ENCODE measurements at regions not wholly inside any gene's neighbourhood (a gene's known extent, or its start where the extent isn't known, plus 50 kb on each side); places are given as distances from the start of the nearest gene placed in this dataset.
"Not testable (repeated sequence)": the region's sequence is repeated elsewhere in the genome, so short reads cannot be mapped to it uniquely, and the experiment has no call there.

GRCh38 chr20:43388268-43389002 lies 69.3 kb upstream of the SRSF6 start:
- DNase-seq: peak; percentile 65 to 82
- no peak overlapping the region for H3K27ac ChIP-seq (ENCODE audit: low read depth in 1 of 2, low read length in 2 of 2)
- intact Hi-C loops (cut with DNase I): no loop called here
- peaks cover 0 to 2% of the 10 kb centered on the region in 2 donors for H3K27me3 ChIP-seq (ENCODE audit: control insufficient read depth in 1 of 2, insufficient read depth in 2 of 2, low read length in 1 of 2)
- H3K4me1 ChIP-seq (ENCODE audit: control insufficient read depth in 1 of 2, insufficient read depth in 2 of 2, low read length in 2 of 2): no peaks in the 10 kb centered on the region
- H3K4me3 ChIP-seq (ENCODE audit: low read length in 2 of 2): no peak overlapping the region
- ATAC-seq (ENCODE audit: low FRiP score): peak; percentile 59
- H3K36me3 ChIP-seq (ENCODE audit: control insufficient read depth in 1 of 2, insufficient read depth in 2 of 2, low read length in 1 of 2): no peaks in the 10 kb centered on the region
- WGBS, 2 donors: 56 to 62% methylated on average over 14 of the region's 14 CpGs
- peaks cover 3% of the 10 kb centered on the region for H3K9me3 ChIP-seq (ENCODE audit: control insufficient read depth, low read length)

DNA sequence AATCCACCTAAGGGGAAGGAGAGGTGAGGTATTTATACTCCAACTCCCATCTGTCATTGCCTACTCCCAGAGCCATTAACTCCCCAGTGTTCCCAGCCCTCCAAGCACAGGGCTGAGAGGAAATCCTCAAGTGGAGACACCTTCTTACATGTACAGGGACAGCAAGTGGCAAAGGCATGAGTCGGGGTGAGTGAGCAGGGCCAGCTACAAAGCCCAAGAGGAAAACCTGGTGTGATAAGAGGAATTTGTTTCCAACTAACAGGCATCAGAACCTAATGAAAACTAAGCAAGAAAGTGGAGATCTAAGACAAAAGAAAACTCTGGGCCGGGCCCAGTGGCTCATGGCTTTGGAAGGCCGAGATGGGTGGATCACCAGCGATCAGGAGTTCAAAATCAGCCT lies 70.0 kb upstream of the SRSF6 start:
- WGBS, 2 donors: 67 to 83% methylated on average over 4 of the region's 4 CpGs

GRCh38 chr20:43386878-43387277 lies 70.8 kb upstream of the SRSF6 start:
- 61% methylated on average over 4 of the region's 4 CpGs for WGBS, 2 donors
- DNase-seq: no peak
- no peak overlapping the region for H3K27ac ChIP-seq (ENCODE audit: low read depth in 1 of 2, low read length in 2 of 2)
- no peaks in the 10 kb centered on the region for H3K9me3 ChIP-seq (ENCODE audit: control insufficient read depth, low read length)
- no peak overlapping the region for H3K4me3 ChIP-seq (ENCODE audit: low read length in 2 of 2)
- no peaks in the 10 kb centered on the region for H3K27me3 ChIP-seq (ENCODE audit: control insufficient read depth in 1 of 2, insufficient read depth in 2 of 2, low read length in 1 of 2)
- no peaks in the 10 kb centered on the region for H3K4me1 ChIP-seq (ENCODE audit: control insufficient read depth in 1 of 2, insufficient read depth in 2 of 2, low read length in 2 of 2)
- intact Hi-C loops (cut with DNase I): no loop called here
- no peaks in the 10 kb centered on the region for H3K36me3 ChIP-seq (ENCODE audit: control insufficient read depth in 1 of 2, insufficient read depth in 2 of 2, low read length in 1 of 2)
- no peak for ATAC-seq (ENCODE audit: low FRiP score)

More for the DNA sequence above, 70.0 kb upstream of the SRSF6 start:
- Histone ChIP-seq H3K4me1 (ENCODE audit: control insufficient read depth in 1 of 2, insufficient read depth in 2 of 2, low read length in 2 of 2) (no peaks in the 10 kb centered on the region), H3K36me3 (ENCODE audit: control insufficient read depth in 1 of 2, insufficient read depth in 2 of 2, low read length in 1 of 2) (no peaks in the 10 kb centered on the region), H3K9me3 (ENCODE audit: control insufficient read depth, low read length) (no peaks in the 10 kb centered on the region), H3K4me3 (ENCODE audit: low read length in 2 of 2) (no peak overlapping the region), H3K27me3 (ENCODE audit: control insufficient read depth in 1 of 2, insufficient read depth in 2 of 2, low read length in 1 of 2) (no peaks in the 10 kb centered on the region), H3K27ac (ENCODE audit: low read depth in 1 of 2, low read length in 2 of 2) (no peak overlapping the region)
- DNase-seq (no peak), ATAC-seq (ENCODE audit: low FRiP score) (no peak)
- intact Hi-C loops (cut with DNase I): no loop called here

GRCh38 chr20:43385914-43386313 lies 71.8 kb upstream of the SRSF6 start:
- ATAC-seq (ENCODE audit: low FRiP score): no peak
- Histone ChIP-seq H3K27me3 (ENCODE audit: control insufficient read depth in 1 of 2, insufficient read depth in 2 of 2, low read length in 1 of 2) (no peaks in the 10 kb centered on the region), H3K9me3 (ENCODE audit: control insufficient read depth, low read length) (no peaks in the 10 kb centered on the region), H3K4me3 (ENCODE audit: low read length in 2 of 2) (no peak overlapping the region), H3K4me1 (ENCODE audit: control insufficient read depth in 1 of 2, insufficient read depth in 2 of 2, low read length in 2 of 2) (no peaks in the 10 kb centered on the region), H3K27ac (ENCODE audit: low read depth in 1 of 2, low read length in 2 of 2) (no peak overlapping the region), H3K36me3 (ENCODE audit: control insufficient read depth in 1 of 2, insufficient read depth in 2 of 2, low read length in 1 of 2) (no peaks in the 10 kb centered on the region)
- WGBS, 2 donors: 91 to 95% methylated on average over 4 of the region's 4 CpGs
- intact Hi-C loops (cut with DNase I): no loop called here
- DNase-seq: no peak

DNA sequence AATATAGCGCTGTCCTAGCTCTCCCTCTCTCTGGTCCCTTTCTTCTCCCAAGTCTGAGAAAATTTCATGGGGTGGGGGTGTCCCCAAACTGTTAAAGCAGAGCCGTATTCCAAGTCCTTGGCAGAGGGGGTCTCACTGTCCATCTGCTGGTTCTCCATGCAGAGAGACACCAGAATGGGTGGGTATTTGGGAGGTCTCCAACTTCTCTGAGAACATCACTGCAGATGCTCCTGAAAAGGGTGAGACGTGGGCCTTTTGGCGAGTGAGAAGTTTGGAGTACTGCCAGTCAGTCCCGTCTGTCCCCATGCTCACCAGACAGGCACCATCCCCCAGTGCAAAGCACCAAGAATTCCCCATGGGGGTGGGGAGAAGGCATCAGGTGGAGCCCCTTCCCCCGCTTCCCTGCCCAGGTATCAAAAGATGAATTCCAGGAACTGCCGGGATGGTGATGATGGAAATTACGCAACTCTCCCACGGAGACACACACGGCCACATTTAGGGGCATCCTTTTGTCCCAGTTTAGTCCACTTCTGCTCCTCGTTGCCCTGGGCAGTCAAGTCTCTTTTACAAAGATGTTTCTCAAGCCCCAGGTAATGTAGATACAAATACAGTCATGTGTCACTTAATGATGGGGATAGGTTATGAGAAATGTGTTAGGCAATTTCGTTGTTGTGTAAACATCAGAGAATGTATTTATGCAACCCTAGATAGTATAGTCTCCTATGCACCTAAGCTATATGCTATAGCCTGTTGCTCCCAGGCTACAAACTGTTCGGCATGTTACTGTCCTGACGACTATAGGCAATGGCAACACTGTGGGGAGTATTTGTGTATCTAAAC lies 73.4 kb upstream of the SRSF6 start:
- Histone ChIP-seq H3K9me3 (ENCODE audit: control insufficient read depth, low read length) (no peaks in the 10 kb centered on the region), H3K4me3 (ENCODE audit: low read length in 2 of 2) (no peak overlapping the region), H3K27me3 (ENCODE audit: control insufficient read depth in 1 of 2, insufficient read depth in 2 of 2, low read length in 1 of 2) (no peaks in the 10 kb centered on the region), H3K4me1 (ENCODE audit: control insufficient read depth in 1 of 2, insufficient read depth in 2 of 2, low read length in 2 of 2) (no peaks in the 10 kb centered on the region), H3K27ac (ENCODE audit: low read depth in 1 of 2, low read length in 2 of 2) (no peak overlapping the region), H3K36me3 (ENCODE audit: control insufficient read depth in 1 of 2, insufficient read depth in 2 of 2, low read length in 1 of 2) (no peaks in the 10 kb centered on the region)
- no peak for DNase-seq
- no peak for ATAC-seq (ENCODE audit: low FRiP score)
- intact Hi-C loops (cut with DNase I): no loop called here
- WGBS, 2 donors: 72 to 73% methylated on average over 14 of the region's 14 CpGs

DNA sequence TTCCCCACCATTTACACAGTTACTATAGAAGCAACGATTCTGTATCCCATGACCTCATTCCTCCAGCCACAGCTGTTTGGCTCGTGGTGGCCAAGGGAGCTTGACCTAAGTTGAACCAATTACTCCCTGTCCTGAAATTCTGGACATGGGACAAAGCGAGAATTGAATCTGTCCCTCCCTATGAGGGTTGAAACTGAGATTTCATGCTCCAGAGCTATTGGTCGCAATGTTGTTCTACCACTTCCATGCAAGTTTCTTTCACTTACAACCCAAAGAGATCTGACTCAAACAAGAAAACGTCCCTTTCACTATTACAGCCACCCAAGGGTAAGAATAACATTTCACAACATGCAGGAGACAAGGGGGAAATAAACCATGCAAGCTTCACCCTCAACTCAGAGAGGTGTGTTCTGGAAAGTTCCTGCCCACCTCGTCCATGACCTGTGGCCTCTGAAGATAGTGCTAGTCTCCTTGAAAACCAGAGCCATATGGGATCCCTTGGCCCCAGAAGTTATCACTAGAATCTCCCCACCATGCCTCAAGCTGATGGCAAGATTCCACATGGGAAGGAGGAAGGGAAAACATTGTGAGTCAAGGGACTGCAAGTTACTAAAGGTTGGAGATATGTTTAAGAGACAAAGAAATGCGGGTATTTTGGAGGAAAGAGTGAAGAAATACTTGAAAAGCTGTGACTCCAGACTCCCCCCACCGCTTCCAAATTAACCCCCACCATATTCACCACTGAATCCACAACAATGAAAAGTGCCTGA lies 74.5 kb upstream of the SRSF6 start:
- DNase-seq (no peak), ATAC-seq (ENCODE audit: low FRiP score) (no peak)
- Histone ChIP-seq H3K36me3 (ENCODE audit: control insufficient read depth in 1 of 2, insufficient read depth in 2 of 2, low read length in 1 of 2) (no peaks in the 10 kb centered on the region), H3K27ac (ENCODE audit: low read depth in 1 of 2, low read length in 2 of 2) (no peak overlapping the region), H3K4me1 (ENCODE audit: control insufficient read depth in 1 of 2, insufficient read depth in 2 of 2, low read length in 2 of 2) (no peaks in the 10 kb centered on the region), H3K9me3 (ENCODE audit: control insufficient read depth, low read length) (no peaks in the 10 kb centered on the region), H3K4me3 (ENCODE audit: low read length in 2 of 2) (no peak overlapping the region), H3K27me3 (ENCODE audit: control insufficient read depth in 1 of 2, insufficient read depth in 2 of 2, low read length in 1 of 2) (no peaks in the 10 kb centered on the region)
- WGBS, 2 donors: 53 to 59% methylated on average over 8 of the region's 8 CpGs
- intact Hi-C loops (cut with DNase I): no loop called here

- intact Hi-C loops (cut with DNase I); DNase-seq: not testable (repeated sequence)
- WGBS, 2 donors: 76 to 83% methylated on average over 6 of the region's 6 CpGs
Observed at GRCh38 chr20:43382135-43382534, 75.6 kb upstream of the SRSF6 start.

GRCh38 chr20:43381533-43381932 lies 76.2 kb upstream of the SRSF6 start:
- ATAC-seq (ENCODE audit: low FRiP score); H3K27me3 ChIP-seq (ENCODE audit: control insufficient read depth in 1 of 2, insufficient read depth in 2 of 2, low read length in 1 of 2); H3K4me3 ChIP-seq (ENCODE audit: low read length in 2 of 2); H3K36me3 ChIP-seq (ENCODE audit: control insufficient read depth in 1 of 2, insufficient read depth in 2 of 2, low read length in 1 of 2); H3K27ac ChIP-seq (ENCODE audit: low read depth in 1 of 2, low read length in 2 of 2); intact Hi-C loops (cut with DNase I); H3K9me3 ChIP-seq (ENCODE audit: control insufficient read depth, low read length); DNase-seq; H3K4me1 ChIP-seq (ENCODE audit: control insufficient read depth in 1 of 2, insufficient read depth in 2 of 2, low read length in 2 of 2): not testable (repeated sequence)
- 75 to 83% methylated on average over 9 of the region's 9 CpGs for WGBS, 2 donors

More at GRCh38 chr20:43382135-43382534, 75.6 kb upstream of the SRSF6 start:
- H3K36me3 ChIP-seq (ENCODE audit: control insufficient read depth in 1 of 2, insufficient read depth in 2 of 2, low read length in 1 of 2); H3K4me3 ChIP-seq (ENCODE audit: low read length in 2 of 2); H3K4me1 ChIP-seq (ENCODE audit: control insufficient read depth in 1 of 2, insufficient read depth in 2 of 2, low read length in 2 of 2); H3K9me3 ChIP-seq (ENCODE audit: control insufficient read depth, low read length); H3K27ac ChIP-seq (ENCODE audit: low read depth in 1 of 2, low read length in 2 of 2); ATAC-seq (ENCODE audit: low FRiP score); H3K27me3 ChIP-seq (ENCODE audit: control insufficient read depth in 1 of 2, insufficient read depth in 2 of 2, low read length in 1 of 2): not testable (repeated sequence)

Data from aorta (tissue), 5 donors.